Adrenal gland (tissue), 9 donors: ENCODE measurements at regions not wholly inside any gene's neighbourhood (a gene's known extent, or its start where the extent isn't known, plus 50 kb on each side); places are given as distances from the start of the nearest gene placed in this dataset.

Experiments used
- DNase-seq, 7 donors: peaks; one replicate each; pipeline ENCODE4 v3.0.0-alpha.2; 2019 to 2020
- H3K27ac ChIP-seq, 5 donors: fragments of 200-600 bp; sonication (generic) in 4 of 5; 1 replicate in 3 of 5; 2 replicates in 2 of 5; pipeline versions ENCODE4 v1.5.1 to v1.8.0; 2016 to 2020; ENCODE audit warnings: mild to moderate bottlenecking in 1 of 5
- H3K27me3 ChIP-seq: fragments of 200-600 bp; 2 replicates; pipeline ENCODE4 v1.8.0; 2021
- H3K36me3 ChIP-seq, 2 donors: fragments of 200-600 bp; replicated peaks in 1 of 2; 1 replicate in 1 of 2; 2 replicates in 1 of 2; pipeline versions ENCODE4 v1.5.1 to v1.8.0; 2018 to 2022
- H3K4me1 ChIP-seq, 2 donors: fragments of 200-600 bp; replicated peaks in 1 of 2; 1 replicate in 1 of 2; 2 replicates in 1 of 2; pipeline versions ENCODE4 v1.5.1 to v1.8.0; 2018 to 2021
- H3K4me3 ChIP-seq, 4 donors: fragments of 200-600 bp; sonication (generic) in 3 of 4; one replicate each; pipeline ENCODE4 v1.5.1; 2016 to 2018
- H3K9me3 ChIP-seq, 3 donors: fragments of 200-600 bp; sonication (generic) in 1 of 3; replicated peaks in 1 of 3; 1 replicate in 2 of 3; 2 replicates in 1 of 3; pipeline versions ENCODE4 v1.5.1 to v1.8.0; 2016 to 2021
- CTCF ChIP-seq, 6 experiments: fragments of 450-650 bp in 4 of 6; fragments of 200-600 bp in 2 of 6; sonication (generic) in 1 of 6; IDR thresholded peaks; 1 replicate in 5 of 6; 2 replicates in 1 of 6; pipeline versions ENCODE4 v1.5.1 to v1.8.0; 2016 to 2021; ENCODE audit warnings: antibody characterized with exemption in 6 of 6, mild to moderate bottlenecking in 2 of 6, moderate library complexity in 1 of 6
- POLR2A ChIP-seq, 2 donors: fragments of 450-650 bp; IDR thresholded peaks; one replicate each; pipeline ENCODE4 v1.6.1; 2017; ENCODE audit warnings: antibody characterized with exemption in 2 of 2, mild to moderate bottlenecking in 2 of 2, moderate library complexity in 1 of 2
- WGBS, 4 donors: extraction: QIAGEN DNeasy Blood & Tissue Kit in 2 of 4; methylation state at CpG; one replicate each; pipeline versions ENCODE4 v1.1.5 to v1.1.7; 2013 to 2017; 5-methylcytosine and 5-hydroxymethylcytosine counted together
- intact Hi-C, 2 donors: fragments of 100-400 bp; cut with DNase I; formaldehyde crosslinking; loops; one replicate each; pipeline versions ENCODE4 v1.14.1 to v1.15.0; 2022 to 2023
- donor health status: healthy with polysubstance abuse.
- donor health status: Bipolar disorder and iron deficiency.
- donor health status: DM: yes; HTN: yes; CAD: no.
- donor health status: DM: no; HTN: no; CAD: no.
- donor health status: DM: no; HTN: no; CAD: no.

GRCh38 chr9:2477755-2478154 is 143.8 kb upstream of the VLDLR start:
- no peaks in the 10 kb centered on the region for H3K36me3 ChIP-seq
- intact Hi-C loops: no loop called here
- no peaks in the 10 kb centered on the region for H3K9me3 ChIP-seq
- no peak for TF ChIP-seq CTCF (IDR thresholded peaks at IDR 0.05)
- TF ChIP-seq POLR2A (IDR thresholded peaks at IDR 0.05): no peak
- no peak overlapping the region for H3K4me3 ChIP-seq
- no peak for DNase-seq
- 51 to 85% (median 58%) methylated on average over 1 of the region's 1 CpG for WGBS, 4 donors
- H3K27ac ChIP-seq: no peak overlapping the region
- H3K27me3 ChIP-seq: no peaks in the 10 kb centered on the region
- no peaks in the 10 kb centered on the region for H3K4me1 ChIP-seq

GRCh38 chr9:2478421-2478820 is 143.2 kb upstream of the VLDLR start:
- 79 to 84% (median 81%) methylated on average over 3 of the region's 3 CpGs for WGBS, 4 donors
- intact Hi-C loops: no loop called here

GRCh38 chr9:2479056-2479565 is 142.5 kb upstream of the VLDLR start:
- no peak for DNase-seq
- Histone ChIP-seq H3K27ac (no peak overlapping the region), H3K4me1 (no peaks in the 10 kb centered on the region), H3K9me3 (no peaks in the 10 kb centered on the region), H3K4me3 (no peak overlapping the region), H3K27me3 (no peaks in the 10 kb centered on the region), H3K36me3 (no peaks in the 10 kb centered on the region)
- 84 to 94% (median 92%) methylated on average over 2 of the region's 2 CpGs for WGBS, 4 donors
- intact Hi-C loops: no loop called here
- TF ChIP-seq CTCF (IDR thresholded peaks at IDR 0.05): no peak
- TF ChIP-seq POLR2A (IDR thresholded peaks at IDR 0.05): no peak

More at GRCh38 chr9:2478421-2478820, 143.2 kb upstream of the VLDLR start:
- TF ChIP-seq POLR2A (IDR thresholded peaks at IDR 0.05) (no peak), CTCF (IDR thresholded peaks at IDR 0.05) (no peak)
- no peak for DNase-seq
- H3K27me3 ChIP-seq: no peaks in the 10 kb centered on the region
- H3K4me1 ChIP-seq: no peaks in the 10 kb centered on the region
- no peaks in the 10 kb centered on the region for H3K9me3 ChIP-seq
- no peaks in the 10 kb centered on the region for H3K36me3 ChIP-seq
- no peak overlapping the region for H3K4me3 ChIP-seq
- H3K27ac ChIP-seq: no peak overlapping the region

- H3K4me1 ChIP-seq: no peaks in the 10 kb centered on the region
- no peaks in the 10 kb centered on the region for H3K36me3 ChIP-seq
- H3K27me3 ChIP-seq: no peaks in the 10 kb centered on the region
- H3K27ac ChIP-seq: no peak overlapping the region
- TF ChIP-seq CTCF (IDR thresholded peaks at IDR 0.05) (no peak), POLR2A (IDR thresholded peaks at IDR 0.05) (no peak)
- DNase-seq: no peak
- intact Hi-C loops: no loop called here
- 84 to 94% (median 90%) methylated on average over 4 of the region's 4 CpGs for WGBS, 4 donors
- H3K4me3 ChIP-seq: no peak overlapping the region
- no peaks in the 10 kb centered on the region for H3K9me3 ChIP-seq
These were observed 141.2 kb upstream of the VLDLR start for GRCh38 chr9:2480255-2480837.
